Kasumi-1 (cell line): ENCODE measurements at regions not wholly inside any gene's neighbourhood (a gene's known extent, or its start where the extent isn't known, plus 50 kb on each side); places are given as distances from the start of the nearest gene placed in this dataset.
"Not testable (repeated sequence)": the region's sequence is repeated elsewhere in the genome, so short reads cannot be mapped to it uniquely, and the experiment has no call there.

Source experiments
- DNase-seq, 2 experiments: peaks; one replicate each; lab custom pipeline; 2025; lab: John Stamatoyannopoulos, UW

- no peak for DNase-seq
Measured at GRCh38 chr3:106398891-106399600, 530.2 kb upstream of the CBLB start.

GRCh38 chr3:106399761-106400160 lies 530.9 kb upstream of the CBLB start:
- DNase-seq = no peak

- no peak for DNase-seq
Measured at GRCh38 chr3:106401666-106402490, 533.1 kb upstream of the CBLB start.

- no peak for DNase-seq
Measured at GRCh38 chr3:106403371-106404145, 534.7 kb upstream of the CBLB start.

- no peak for DNase-seq
Measured at GRCh38 chr3:106413683-106414082, 544.9 kb upstream of the CBLB start.

GRCh38 chr3:106420628-106421027 lies 551.8 kb upstream of the CBLB start:
- no peak for DNase-seq

- DNase-seq = no peak
Measured at GRCh38 chr3:106421426-106421825, 552.6 kb upstream of the CBLB start.

- no peak for DNase-seq
Measured at GRCh38 chr3:106421909-106422308, 553.1 kb upstream of the CBLB start.

- no peak for DNase-seq
Measured at GRCh38 chr3:106423321-106424225, 554.8 kb upstream of the CBLB start.

GRCh38 chr3:106425026-106425425 lies 556.2 kb upstream of the CBLB start:
- no peak for DNase-seq

- no peak for DNase-seq
Measured at GRCh38 chr3:106425916-106426315, 557.1 kb upstream of the CBLB start.

GRCh38 chr3:106428565-106428994 lies 559.8 kb upstream of the CBLB start:
- DNase-seq = no peak

- DNase-seq = no peak
Measured at GRCh38 chr3:106431721-106432120, 562.9 kb upstream of the CBLB start.

GRCh38 chr3:106435899-106436453 lies 567.2 kb upstream of the CBLB start:
- no peak for DNase-seq

- DNase-seq = no peak
Measured at GRCh38 chr3:106438887-106439286, 570.1 kb upstream of the CBLB start.

GRCh38 chr3:106440672-106441071 lies 571.9 kb upstream of the CBLB start:
- no peak for DNase-seq

- no peak for DNase-seq
Measured at GRCh38 chr3:106446271-106446670, 577.5 kb upstream of the CBLB start.

GRCh38 chr3:106447723-106448301 lies 579.0 kb upstream of the CBLB start:
- DNase-seq = no peak

- not testable (repeated sequence) for DNase-seq
Measured at GRCh38 chr3:106448372-106448966, 579.7 kb upstream of the CBLB start.

- DNase-seq = no peak
Measured at GRCh38 chr3:106452096-106452495, 583.3 kb upstream of the CBLB start.
